IMR-90 (cell line): ENCODE measurements at regions not wholly inside any gene's neighbourhood (a gene's known extent, or its start where the extent isn't known, plus 50 kb on each side); places are given as distances from the start of the nearest gene placed in this dataset.

Experiments used
- ATAC-seq: fragments of 200-7000 bp; cut with Tn5 transposase; 2 replicates; pipeline ENCODE4 v1.9.1; 2020; ENCODE audit warnings: low read depth, mild to moderate bottlenecking, moderate library complexity
- BruUV-seq: library from RNA; stranded (reverse); fragments of 400-500 nt; replicated peaks from 2 replicates; lab custom pipeline; 2021; lab: Mats Ljungman, UMichigan
- CTCF ChIA-PET: fragments of 300-600 bp; formaldehyde crosslinking; extraction: SDS; loops from one replicate; lab custom pipeline; 2021; ENCODE audit warnings: antibody characterized with exemption; lab: Yijun Ruan, JAX
- POLR2A ChIA-PET: fragments of 300-600 bp; sonication (Branson Sonifier 250); formaldehyde crosslinking; loops from one replicate; lab custom pipeline; 2022; ENCODE audit warnings: antibody characterized with exemption; ENCODE audit not compliant: unreplicated experiment; lab: Charles Lee
- DNase-seq: peaks from one replicate; pipeline ENCODE4 v3.0.0; 2013
- H2AFZ ChIP-seq: replicated peaks from 2 replicates; pipeline ENCODE3; 2013; ENCODE audit warnings: low read length, mild to moderate bottlenecking; ENCODE audit not compliant: poor library complexity
- H2AK5ac ChIP-seq: 2 replicates; pipeline ENCODE4 v1.6.1; 2013; ENCODE audit warnings: low read depth, low read length, inconsistent platforms
- H2AK9ac ChIP-seq: replicated peaks from 2 replicates; pipeline ENCODE3; 2013; ENCODE audit warnings: mild to moderate bottlenecking, low read depth, low read length, moderate library complexity; ENCODE audit not compliant: poor library complexity
- H2BK120ac ChIP-seq: 2 replicates; pipeline ENCODE4 v1.6.1; 2013; ENCODE audit warnings: low read depth, low read length, inconsistent platforms
- H2BK15ac ChIP-seq: 3 replicates; pipeline ENCODE4 v1.6.1; 2013; ENCODE audit warnings: low read depth, low read length, inconsistent platforms
- H2BK20ac ChIP-seq: 2 replicates; pipeline ENCODE4 v1.6.1; 2013; ENCODE audit warnings: low read depth, mild to moderate bottlenecking, inconsistent platforms, low read length, moderate library complexity
- H2BK5ac ChIP-seq: 2 replicates; pipeline ENCODE4 v1.6.1; 2013; ENCODE audit warnings: mild to moderate bottlenecking, low read depth, low read length, inconsistent platforms; ENCODE audit not compliant: poor library complexity, severe bottlenecking
- H3K14ac ChIP-seq: replicated peaks from 2 replicates; pipeline ENCODE4 v1.6.1; 2013; ENCODE audit warnings: low read depth, low read length, inconsistent platforms
- H3K18ac ChIP-seq: 2 replicates; pipeline ENCODE4 v1.6.1; 2013; ENCODE audit warnings: low read depth, low read length, control low read depth
- H3K23ac ChIP-seq: 2 replicates; pipeline ENCODE4 v1.6.1; 2013; ENCODE audit warnings: low read depth, low read length, inconsistent platforms
- H3K27ac ChIP-seq: 2 replicates; pipeline ENCODE4 v1.5.1; 2013; ENCODE audit warnings: mild to moderate bottlenecking, control low read depth, low read length; ENCODE audit not compliant: insufficient read depth
- H3K27me3 ChIP-seq: 2 replicates; pipeline ENCODE4 v1.6.1; 2013; ENCODE audit warnings: low read length; ENCODE audit not compliant: control insufficient read depth, insufficient read depth
- H3K36me3 ChIP-seq: 2 replicates; pipeline ENCODE4 v1.6.1; 2013; ENCODE audit warnings: low read length, mixed read lengths; ENCODE audit not compliant: control insufficient read depth, insufficient read depth
- H3K4ac ChIP-seq: 2 replicates; pipeline ENCODE4 v1.6.1; 2013; ENCODE audit warnings: low read depth, low read length, inconsistent platforms
- H3K4me1 ChIP-seq: 2 replicates; pipeline ENCODE4 v1.6.1; 2013; ENCODE audit warnings: low read length, mixed read lengths; ENCODE audit not compliant: control insufficient read depth, insufficient read depth
- H3K4me2 ChIP-seq: 2 replicates; pipeline ENCODE4 v1.6.1; 2013; ENCODE audit warnings: low read depth, mild to moderate bottlenecking, control low read depth, low read length, moderate library complexity
- H3K4me3 ChIP-seq: 2 replicates; pipeline ENCODE4 v1.5.1; 2013; ENCODE audit warnings: low read depth, mild to moderate bottlenecking, control low read depth, low read length, moderate library complexity; ENCODE audit not compliant: insufficient read depth
- H3K56ac ChIP-seq: 2 replicates; pipeline ENCODE4 v1.6.1; 2013; ENCODE audit warnings: low read length, inconsistent platforms; ENCODE audit not compliant: insufficient read depth; ENCODE audit errors: extremely low read depth
- H3K79me1 ChIP-seq, 2 experiments: 2 replicates each; pipeline ENCODE4 v1.6.1; 2013; ENCODE audit warnings: low read length in 2 of 2, inconsistent platforms in 1 of 2, low read depth in 1 of 2
- H3K9ac ChIP-seq: 2 replicates; pipeline ENCODE4 v1.6.1; 2013; ENCODE audit warnings: low read depth, low read length, control low read depth
- H3K9me1 ChIP-seq: 2 replicates; pipeline ENCODE4 v1.6.1; 2013; ENCODE audit warnings: low read length, inconsistent platforms; ENCODE audit not compliant: insufficient read depth
- H3K9me3 ChIP-seq: 2 replicates; pipeline ENCODE4 v1.6.1; 2013; ENCODE audit warnings: low read length; ENCODE audit not compliant: control insufficient read depth, insufficient read depth
- H4K20me1 ChIP-seq: 2 replicates; pipeline ENCODE4 v1.6.1; 2013; ENCODE audit warnings: low read length, inconsistent platforms; ENCODE audit not compliant: insufficient read depth
- H4K5ac ChIP-seq: 2 replicates; pipeline ENCODE4 v1.6.1; 2013; ENCODE audit warnings: mild to moderate bottlenecking, low read depth, low read length, control low read depth
- H4K8ac ChIP-seq, 2 experiments: 2 replicates each; pipeline ENCODE4 v1.6.1; 2013; ENCODE audit warnings: low read depth in 2 of 2, low read length in 2 of 2, control low read depth in 1 of 2, inconsistent platforms in 1 of 2
- H4K91ac ChIP-seq: 2 replicates; pipeline ENCODE4 v1.6.1; 2013; ENCODE audit warnings: low read depth, low read length, inconsistent platforms; ENCODE audit not compliant: insufficient read depth
- BHLHE40 ChIP-seq: fragments of 150-350 bp; IDR thresholded peaks from 2 replicates; pipeline ENCODE4 v1.6.1; 2016; ENCODE audit warnings: mild to moderate bottlenecking, low read depth, low read length
- CEBPB ChIP-seq: IDR thresholded peaks from 2 replicates; pipeline ENCODE4 v1.6.1; 2012; ENCODE audit warnings: low read depth, low read length, improper control_type of control experiment
- CHD1 ChIP-seq: IDR thresholded peaks from 2 replicates; pipeline ENCODE4 v1.6.1; 2012; ENCODE audit warnings: low read depth, low read length, improper control_type of control experiment
- FOS ChIP-seq: fragments of 150-350 bp; IDR thresholded peaks from 2 replicates; pipeline ENCODE4 v1.6.1; 2016; ENCODE audit warnings: low read depth, low read length
- MAFK ChIP-seq: IDR thresholded peaks from 2 replicates; pipeline ENCODE4 v1.6.1; 2012; ENCODE audit warnings: low read depth, low read length, improper control_type of control experiment
- MAZ ChIP-seq: IDR thresholded peaks from 2 replicates; pipeline ENCODE4 v1.6.1; 2012; ENCODE audit warnings: low read depth, mild to moderate bottlenecking, low read length, improper control_type of control experiment, moderate library complexity, borderline replicate concordance
- MXI1 ChIP-seq: IDR thresholded peaks from 2 replicates; pipeline ENCODE4 v1.6.1; 2012; ENCODE audit warnings: low read depth, mild to moderate bottlenecking, low read length, moderate library complexity, borderline replicate concordance
- NFE2L2 ChIP-seq: fragments of 150-350 bp; IDR thresholded peaks from 2 replicates; pipeline ENCODE4 v1.6.1; 2016; ENCODE audit warnings: low read depth, mild to moderate bottlenecking, low read length
- POLR2A ChIP-seq: IDR thresholded peaks from 2 replicates; pipeline ENCODE4 v1.6.1; 2012; ENCODE audit warnings: mild to moderate bottlenecking, low read depth, low read length
- RAD21 ChIP-seq: IDR thresholded peaks from 2 replicates; pipeline ENCODE4 v1.6.1; 2012; ENCODE audit warnings: low read length, improper control_type of control experiment
- RCOR1 ChIP-seq: IDR thresholded peaks from 2 replicates; pipeline ENCODE4 v1.6.1; 2012; ENCODE audit warnings: mild to moderate bottlenecking, low read length, improper control_type of control experiment; ENCODE audit not compliant: insufficient replicate concordance
- RFX5 ChIP-seq: IDR thresholded peaks from 2 replicates; pipeline ENCODE4 v1.8.0; 2012; ENCODE audit warnings: low read depth, mild to moderate bottlenecking, low read length, moderate library complexity
- SMC3 ChIP-seq: fragments of 150-350 bp; IDR thresholded peaks from 2 replicates; pipeline ENCODE4 v1.6.1; 2016; ENCODE audit warnings: low read depth, mild to moderate bottlenecking, antibody characterized with exemption, low read length, moderate library complexity
- WGBS, 2 experiments: methylation state at CpG; one replicate each; pipeline versions ENCODE4 v1.1.5 to v1.1.7; 2013; ENCODE audit warnings: missing lambda C conversion rate in 2 of 2; ENCODE audit not compliant: insufficient read length in 1 of 2; ENCODE audit errors: extremely low coverage in 2 of 2; 5-methylcytosine and 5-hydroxymethylcytosine counted together
- dilution Hi-C: fragments of 300-500 bp; cut with HindIII; formaldehyde crosslinking; loops from one replicate; pipeline ENCODE4 v1.14.3; 2018; ENCODE audit warnings: low sequenced_read_pairs; ENCODE audit not compliant: unreplicated experiment
- in situ Hi-C: fragments of 300-500 bp; cut with MboI; formaldehyde crosslinking; loops from 3 replicates; pipeline ENCODE4 v1.14.3; 2019; ENCODE audit warnings: low sequenced_read_pairs, inconsistent platforms, mixed read lengths
- intact Hi-C: fragments of 100-400 bp; cut with micrococcal nuclease; formaldehyde crosslinking; loops from 2 replicates; pipeline ENCODE4 v1.10.0; 2022
- TF ChIP-seq, protein P1 (sequence below): conservative IDR thresholded peaks from 2 replicates; pipeline ENCODE4 v1.5.1; 2012; ENCODE audit warnings: mild to moderate bottlenecking, low read depth, low read length, improper control_type of control experiment
- TF ChIP-seq, protein P2 (sequence below): fragments of 150-350 bp; IDR thresholded peaks from 2 replicates; pipeline ENCODE4 v1.6.1; 2017; ENCODE audit warnings: mild to moderate bottlenecking, antibody characterized with exemption, low read length, low read depth
- TF ChIP-seq, protein P3 (sequence below): fragments of 150-350 bp; IDR thresholded peaks from 2 replicates; pipeline ENCODE4 v1.6.1; 2016; ENCODE audit warnings: low read depth, mild to moderate bottlenecking, low read length, moderate library complexity, borderline replicate concordance

DNA sequence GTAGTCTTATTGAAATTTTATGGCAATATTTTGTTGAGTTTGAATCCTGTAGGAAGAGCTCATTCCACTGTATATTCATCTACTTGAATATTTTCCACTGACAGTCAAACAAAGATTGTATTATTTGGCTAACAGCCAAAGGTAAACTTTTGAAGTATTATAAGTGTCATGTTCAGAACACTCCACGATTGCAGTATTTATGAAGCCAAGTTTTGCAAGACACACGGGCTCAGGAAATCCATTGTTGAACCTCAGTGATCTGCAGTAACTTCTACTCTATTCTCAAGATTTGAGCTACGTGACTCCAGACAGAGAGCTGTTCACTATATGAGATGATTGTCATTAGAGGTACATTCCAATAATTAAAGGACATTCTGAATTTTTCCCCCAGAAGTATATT lies 302.7 kb upstream of the ADGRL3 start:
- dilution Hi-C loops, result no loop called here
- Histone ChIP-seq H3K9me3 (no peaks in the 10 kb centered on the region), H4K8ac (no peak overlapping the region), H3K14ac (no peak overlapping the region), H3K36me3 (no peaks in the 10 kb centered on the region), H2AK9ac (no peak overlapping the region), H4K91ac (no peak overlapping the region), H2AFZ (no peak overlapping the region), H3K27ac (no peak overlapping the region), H4K20me1 (no peaks in the 10 kb centered on the region), H3K27me3 (no peaks in the 10 kb centered on the region), H4K5ac (no peak overlapping the region), H3K4me1 (no peaks in the 10 kb centered on the region), H3K18ac (no peak overlapping the region), H2BK20ac (no peak overlapping the region), H3K4ac (no peak overlapping the region), H3K56ac (no peak overlapping the region), H3K9me1 (no peaks in the 10 kb centered on the region), H3K9ac (no peak overlapping the region), H2BK15ac (no peak overlapping the region), H2BK120ac (no peak overlapping the region), H3K4me2 (no peak overlapping the region), H2AK5ac (no peak overlapping the region), H3K4me3 (no peak overlapping the region), H3K23ac (no peak overlapping the region), H3K79me1 (no peaks in the 10 kb centered on the region), H2BK5ac (no peak overlapping the region)
- TF ChIP-seq MAZ, result no peak
- TF ChIP-seq RAD21, result no peak
- no peak for TF ChIP-seq POLR2A
- TF ChIP-seq, protein P1, sequence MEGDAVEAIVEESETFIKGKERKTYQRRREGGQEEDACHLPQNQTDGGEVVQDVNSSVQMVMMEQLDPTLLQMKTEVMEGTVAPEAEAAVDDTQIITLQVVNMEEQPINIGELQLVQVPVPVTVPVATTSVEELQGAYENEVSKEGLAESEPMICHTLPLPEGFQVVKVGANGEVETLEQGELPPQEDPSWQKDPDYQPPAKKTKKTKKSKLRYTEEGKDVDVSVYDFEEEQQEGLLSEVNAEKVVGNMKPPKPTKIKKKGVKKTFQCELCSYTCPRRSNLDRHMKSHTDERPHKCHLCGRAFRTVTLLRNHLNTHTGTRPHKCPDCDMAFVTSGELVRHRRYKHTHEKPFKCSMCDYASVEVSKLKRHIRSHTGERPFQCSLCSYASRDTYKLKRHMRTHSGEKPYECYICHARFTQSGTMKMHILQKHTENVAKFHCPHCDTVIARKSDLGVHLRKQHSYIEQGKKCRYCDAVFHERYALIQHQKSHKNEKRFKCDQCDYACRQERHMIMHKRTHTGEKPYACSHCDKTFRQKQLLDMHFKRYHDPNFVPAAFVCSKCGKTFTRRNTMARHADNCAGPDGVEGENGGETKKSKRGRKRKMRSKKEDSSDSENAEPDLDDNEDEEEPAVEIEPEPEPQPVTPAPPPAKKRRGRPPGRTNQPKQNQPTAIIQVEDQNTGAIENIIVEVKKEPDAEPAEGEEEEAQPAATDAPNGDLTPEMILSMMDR, result no peak
- no peak for TF ChIP-seq RFX5
- no peak for TF ChIP-seq CHD1
- no peak for TF ChIP-seq MAFK
- TF ChIP-seq FOS, result no peak
- no peak for TF ChIP-seq BHLHE40
- TF ChIP-seq, protein P2, sequence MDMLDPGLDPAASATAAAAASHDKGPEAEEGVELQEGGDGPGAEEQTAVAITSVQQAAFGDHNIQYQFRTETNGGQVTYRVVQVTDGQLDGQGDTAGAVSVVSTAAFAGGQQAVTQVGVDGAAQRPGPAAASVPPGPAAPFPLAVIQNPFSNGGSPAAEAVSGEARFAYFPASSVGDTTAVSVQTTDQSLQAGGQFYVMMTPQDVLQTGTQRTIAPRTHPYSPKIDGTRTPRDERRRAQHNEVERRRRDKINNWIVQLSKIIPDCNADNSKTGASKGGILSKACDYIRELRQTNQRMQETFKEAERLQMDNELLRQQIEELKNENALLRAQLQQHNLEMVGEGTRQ, result no peak
- no peak for TF ChIP-seq MXI1
- no peak for TF ChIP-seq NFE2L2
- TF ChIP-seq, protein P3, sequence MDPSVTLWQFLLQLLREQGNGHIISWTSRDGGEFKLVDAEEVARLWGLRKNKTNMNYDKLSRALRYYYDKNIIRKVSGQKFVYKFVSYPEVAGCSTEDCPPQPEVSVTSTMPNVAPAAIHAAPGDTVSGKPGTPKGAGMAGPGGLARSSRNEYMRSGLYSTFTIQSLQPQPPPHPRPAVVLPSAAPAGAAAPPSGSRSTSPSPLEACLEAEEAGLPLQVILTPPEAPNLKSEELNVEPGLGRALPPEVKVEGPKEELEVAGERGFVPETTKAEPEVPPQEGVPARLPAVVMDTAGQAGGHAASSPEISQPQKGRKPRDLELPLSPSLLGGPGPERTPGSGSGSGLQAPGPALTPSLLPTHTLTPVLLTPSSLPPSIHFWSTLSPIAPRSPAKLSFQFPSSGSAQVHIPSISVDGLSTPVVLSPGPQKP, result no peak
- TF ChIP-seq RCOR1, result no peak
- no peak for TF ChIP-seq CEBPB
- TF ChIP-seq SMC3, result no peak
- ATAC-seq (no peak), DNase-seq (no peak)
- intact Hi-C loops, result no loop called here
- ChIA-PET POLR2A (no interaction called here), CTCF (interaction anchor here (0.9 kb wide), 1 partner anchor 9 kb away, joined by 3 read pairs; no protein-coding TSS in a partner anchor)
- in situ Hi-C loops, result no loop called here
- WGBS, 2 experiments, result no CpG with 5 or more reads among the region's 3 CpGs
- BruUV-seq, result no TSS peak
